Muscle layer of duodenum (tissue), 2 donors: ENCODE measurements at regions not wholly inside any gene's neighbourhood (a gene's known extent, or its start where the extent isn't known, plus 50 kb on each side); places are given as distances from the start of the nearest gene placed in this dataset.
"Not testable (repeated sequence)": the region's sequence is repeated elsewhere in the genome, so short reads cannot be mapped to it uniquely, and the experiment has no call there.

Source experiments
- H3K27ac ChIP-seq: one replicate; pipeline ENCODE4 v1.7.0; 2013; ENCODE audit warnings: mild to moderate bottlenecking, low read length
- H3K27me3 ChIP-seq: one replicate; pipeline ENCODE4 v1.7.0; 2013; ENCODE audit warnings: low read depth, mild to moderate bottlenecking, control low read depth, low read length
- H3K36me3 ChIP-seq, 2 donors: one replicate each; pipeline ENCODE4 v1.7.0; 2013; ENCODE audit warnings: low read length in 2 of 2, control low read depth in 1 of 2, mild to moderate bottlenecking in 1 of 2; ENCODE audit not compliant: insufficient read depth in 2 of 2, control insufficient read depth in 1 of 2
- H3K4me1 ChIP-seq, 2 donors: one replicate each; pipeline ENCODE4 v1.7.0; 2013; ENCODE audit warnings: low read length in 2 of 2, mild to moderate bottlenecking in 2 of 2, control low read depth in 1 of 2, moderate library complexity in 1 of 2; ENCODE audit not compliant: insufficient read depth in 2 of 2, control insufficient read depth in 1 of 2
- H3K4me3 ChIP-seq, 2 donors: one replicate each; pipeline ENCODE4 v1.7.0; 2013; ENCODE audit warnings: low read length in 2 of 2, low read depth in 1 of 2, mild to moderate bottlenecking in 1 of 2
- H3K9me3 ChIP-seq, 2 donors: one replicate each; pipeline ENCODE4 v1.7.0; 2013; ENCODE audit warnings: low read length in 2 of 2, control low read depth in 1 of 2, mild to moderate bottlenecking in 1 of 2; ENCODE audit not compliant: control insufficient read depth in 1 of 2
- donor health status: healthy.

- no peaks in the 10 kb centered on the region for H3K4me1 ChIP-seq
- H3K9me3 ChIP-seq = no peaks in the 10 kb centered on the region
- no peaks in the 10 kb centered on the region for H3K27me3 ChIP-seq
- no peak overlapping the region for H3K4me3 ChIP-seq
- no peaks in the 10 kb centered on the region for H3K36me3 ChIP-seq
- no peak overlapping the region for H3K27ac ChIP-seq
Observed at GRCh38 chr14:25843481-25844470, 754.1 kb downstream of the NOVA1 start.

- H3K4me3 ChIP-seq = no peak overlapping the region
- no peaks in the 10 kb centered on the region for H3K4me1 ChIP-seq
- H3K36me3 ChIP-seq = no peaks in the 10 kb centered on the region
- no peaks in the 10 kb centered on the region for H3K27me3 ChIP-seq
- H3K27ac ChIP-seq = no peak overlapping the region
- no peaks in the 10 kb centered on the region for H3K9me3 ChIP-seq
Observed at GRCh38 chr14:25841226-25841625, 756.6 kb downstream of the NOVA1 start.

- Histone ChIP-seq H3K4me3 (no peak overlapping the region), H3K9me3 (no peaks in the 10 kb centered on the region), H3K27ac (no peak overlapping the region), H3K27me3 (no peaks in the 10 kb centered on the region), H3K36me3 (no peaks in the 10 kb centered on the region), H3K4me1 (no peaks in the 10 kb centered on the region)
Observed at GRCh38 chr14:25837551-25837965, 760.3 kb downstream of the NOVA1 start.

GRCh38 chr14:25836636-25837035 is 761.2 kb downstream of the NOVA1 start:
- Histone ChIP-seq H3K4me3 (no peak overlapping the region), H3K9me3 (no peaks in the 10 kb centered on the region), H3K4me1 (no peaks in the 10 kb centered on the region), H3K27me3 (no peaks in the 10 kb centered on the region), H3K36me3 (no peaks in the 10 kb centered on the region), H3K27ac (no peak overlapping the region)

- Histone ChIP-seq H3K4me3 (no peak overlapping the region), H3K36me3 (no peaks in the 10 kb centered on the region), H3K27ac (no peak overlapping the region), H3K27me3 (no peaks in the 10 kb centered on the region), H3K9me3 (no peaks in the 10 kb centered on the region), H3K4me1 (no peaks in the 10 kb centered on the region)
Observed at GRCh38 chr14:25833341-25834126, 764.3 kb downstream of the NOVA1 start.

GRCh38 chr14:25832585-25832984 is 765.2 kb downstream of the NOVA1 start:
- Histone ChIP-seq H3K27me3 (no peaks in the 10 kb centered on the region), H3K27ac (no peak overlapping the region), H3K4me1 (no peaks in the 10 kb centered on the region)

GRCh38 chr14:25828562-25828961 is 769.3 kb downstream of the NOVA1 start:
- Histone ChIP-seq H3K4me3 (no peak overlapping the region), H3K9me3 (no peaks in the 10 kb centered on the region), H3K36me3 (no peaks in the 10 kb centered on the region), H3K27me3 (no peaks in the 10 kb centered on the region), H3K27ac (no peak overlapping the region), H3K4me1 (no peaks in the 10 kb centered on the region)

More at GRCh38 chr14:25832585-25832984, 765.2 kb downstream of the NOVA1 start:
- no peak overlapping the region for H3K4me3 ChIP-seq
- H3K9me3 ChIP-seq = no peaks in the 10 kb centered on the region
- H3K36me3 ChIP-seq = no peaks in the 10 kb centered on the region

GRCh38 chr14:25826105-25826504 is 771.7 kb downstream of the NOVA1 start:
- no peaks in the 10 kb centered on the region for H3K27me3 ChIP-seq
- H3K9me3 ChIP-seq = no peaks in the 10 kb centered on the region
- H3K4me3 ChIP-seq = no peak overlapping the region
- no peak overlapping the region for H3K27ac ChIP-seq
- H3K4me1 ChIP-seq = no peaks in the 10 kb centered on the region
- H3K36me3 ChIP-seq = no peaks in the 10 kb centered on the region

- no peak overlapping the region for H3K27ac ChIP-seq
- H3K27me3 ChIP-seq = no peaks in the 10 kb centered on the region
- H3K9me3 ChIP-seq = no peaks in the 10 kb centered on the region
- H3K4me1 ChIP-seq = no peaks in the 10 kb centered on the region
- no peak overlapping the region for H3K4me3 ChIP-seq
- no peaks in the 10 kb centered on the region for H3K36me3 ChIP-seq
Observed at GRCh38 chr14:25820368-25820767, 770.4 kb upstream of the STXBP6 start.

- not testable (repeated sequence) for H3K36me3 ChIP-seq, H3K4me3 ChIP-seq, H3K27me3 ChIP-seq, H3K9me3 ChIP-seq, H3K4me1 ChIP-seq, H3K27ac ChIP-seq
Observed at GRCh38 chr14:25814622-25815021, 764.7 kb upstream of the STXBP6 start.

- Histone ChIP-seq H3K4me3 (no peak overlapping the region), H3K36me3 (no peaks in the 10 kb centered on the region), H3K27me3 (no peaks in the 10 kb centered on the region), H3K9me3 (no peaks in the 10 kb centered on the region), H3K27ac (no peak overlapping the region), H3K4me1 (no peaks in the 10 kb centered on the region)
Observed at GRCh38 chr14:25803386-25804018, 753.6 kb upstream of the STXBP6 start.
